CD4-positive, alpha-beta T cell (primary cell): ENCODE measurements at regions not wholly inside any gene's neighbourhood (a gene's known extent, or its start where the extent isn't known, plus 50 kb on each side); places are given as distances from the start of the nearest gene placed in this dataset.

Experiments
- ATAC-seq: fragments of 200-7000 bp; cut with Tn5 transposase; one replicate; pipeline ENCODE4 v1.10.0; 2022; ENCODE audit warnings: mild to moderate bottlenecking; ENCODE audit not compliant: poor library complexity
- CTCF ChIA-PET: fragments of 350-600 bp; sonication (Branson Sonifier 250); formaldehyde crosslinking; loops from one replicate; lab custom pipeline; 2021; ENCODE audit warnings: antibody characterized with exemption, inconsistent platforms; lab: Charles Lee
- POLR2A ChIA-PET: fragments of 350-600 bp; sonication (Branson Sonifier 250); formaldehyde crosslinking; loops from one replicate; lab custom pipeline; 2021; ENCODE audit warnings: antibody characterized with exemption, inconsistent platforms; lab: Charles Lee
- DNase-seq, 14 experiments: peaks; one replicate each; pipeline ENCODE4 v3.0.0-alpha.2; 2013 to 2020; ENCODE audit warnings: mixed read lengths in 2 of 14
- H3K27ac ChIP-seq, 2 donors: one replicate each; pipeline versions ENCODE4 v1.5.1 to v1.7.0; 2013; ENCODE audit warnings: low read length in 2 of 2, low read depth in 1 of 2, mild to moderate bottlenecking in 1 of 2
- H3K27me3 ChIP-seq, 2 experiments: 1 replicate in 1 of 2; 2 replicates in 1 of 2; pipeline versions ENCODE4 v1.6.1 to v1.7.0; 2013; ENCODE audit warnings: low read length in 2 of 2, control low read depth in 1 of 2, mild to moderate bottlenecking in 1 of 2, moderate library complexity in 1 of 2; ENCODE audit not compliant: insufficient read depth in 2 of 2, control insufficient read depth in 1 of 2
- H3K36me3 ChIP-seq: one replicate; pipeline ENCODE4 v1.6.1; 2013; ENCODE audit warnings: low read length, control low read depth; ENCODE audit not compliant: insufficient read depth
- H3K4me1 ChIP-seq: one replicate; pipeline ENCODE4 v1.6.1; 2013; ENCODE audit warnings: low read length, control low read depth; ENCODE audit not compliant: insufficient read depth
- H3K4me3 ChIP-seq: one replicate; pipeline ENCODE4 v1.5.1; 2013; ENCODE audit warnings: mild to moderate bottlenecking, low read length, moderate library complexity
- H3K9me3 ChIP-seq, 2 experiments: 1 replicate in 1 of 2; 2 replicates in 1 of 2; pipeline versions ENCODE4 v1.6.1 to v1.7.0; 2013; ENCODE audit warnings: low read length in 2 of 2, mild to moderate bottlenecking in 2 of 2, control low read depth in 1 of 2, moderate library complexity in 1 of 2; ENCODE audit not compliant: control insufficient read depth in 1 of 2, insufficient read depth in 1 of 2
- H3K27ac Mint-ChIP-seq: one replicate; pipeline ENCODE4 v1.8.0; 2020; ENCODE audit warnings: mixed read lengths
- H3K27me3 Mint-ChIP-seq: one replicate; pipeline ENCODE4 v1.8.0; 2021; ENCODE audit warnings: mixed read lengths
- H3K36me3 Mint-ChIP-seq: one replicate; pipeline ENCODE4 v1.8.0; 2021; ENCODE audit warnings: low read depth, mixed read lengths
- H3K4me1 Mint-ChIP-seq: one replicate; pipeline ENCODE4 v1.8.0; 2021; ENCODE audit warnings: low read depth, mixed read lengths
- H3K4me3 Mint-ChIP-seq: one replicate; pipeline ENCODE4 v1.8.0; 2020; ENCODE audit warnings: mild to moderate bottlenecking, mixed read lengths
- H3K9me3 Mint-ChIP-seq: one replicate; pipeline ENCODE4 v1.8.0; 2020; ENCODE audit warnings: mixed read lengths
- CTCF ChIP-seq: fragments of 200-600 bp; IDR thresholded peaks from one replicate; pipeline ENCODE4 v1.8.0; 2022; ENCODE audit warnings: antibody characterized with exemption, mild to moderate bottlenecking
- intact Hi-C, 2 experiments: fragments of 100-400 bp; cut with DNase I in 1 of 2; cut with micrococcal nuclease in 1 of 2; formaldehyde crosslinking; loops; one replicate each; pipeline versions ENCODE4 v1.15.1 to v1.9.0; 2023 to 2025; cut with DNase I, micrococcal nuclease

- no peak overlapping the region for H3K27ac ChIP-seq
- DNase-seq = no peak
- Mint-ChIP-seq H3K36me3 (no peaks in the 10 kb centered on the region), H3K27me3 (no peaks in the 10 kb centered on the region), H3K9me3 (no peaks in the 10 kb centered on the region), H3K4me3 (no peak overlapping the region), H3K27ac (no peak overlapping the region), H3K4me1 (no peaks in the 10 kb centered on the region)
- ATAC-seq = no peak
- no peaks in the 10 kb centered on the region for H3K9me3 ChIP-seq
- ChIA-PET POLR2A (interaction anchor here (1.0 kb wide), 1 partner anchor 18 kb away, joined by 4 read pairs; no protein-coding TSS in a partner anchor), CTCF (no interaction called here)
- no peaks in the 10 kb centered on the region for H3K27me3 ChIP-seq
- TF ChIP-seq CTCF = no peak
- no peaks in the 10 kb centered on the region for H3K36me3 ChIP-seq
- no peak overlapping the region for H3K4me3 ChIP-seq
- no peaks in the 10 kb centered on the region for H3K4me1 ChIP-seq
- intact Hi-C loops = no loop called here
These were observed 260.8 kb downstream of the BCOR start for GRCh38 chrX:39836802-39837420.

- H3K27me3 Mint-ChIP-seq = no peaks in the 10 kb centered on the region
- Histone ChIP-seq H3K4me1 (no peaks in the 10 kb centered on the region), H3K27ac (no peak overlapping the region), H3K9me3 (no peaks in the 10 kb centered on the region), H3K27me3 (no peaks in the 10 kb centered on the region), H3K36me3 (no peaks in the 10 kb centered on the region), H3K4me3 (no peak overlapping the region)
- no peak overlapping the region for H3K4me3 Mint-ChIP-seq
- no peak overlapping the region for H3K27ac Mint-ChIP-seq
- intact Hi-C loops = no loop called here
- ATAC-seq (no peak), DNase-seq (no peak)
- ChIA-PET POLR2A (no interaction called here), CTCF (no interaction called here)
- H3K9me3 Mint-ChIP-seq = no peaks in the 10 kb centered on the region
- no peaks in the 10 kb centered on the region for H3K36me3 Mint-ChIP-seq
- no peaks in the 10 kb centered on the region for H3K4me1 Mint-ChIP-seq
- TF ChIP-seq CTCF = no peak
These were observed 260.1 kb downstream of the BCOR start for GRCh38 chrX:39837688-39838087.

GRCh38 chrX:39839371-39839770, 258.4 kb downstream of the BCOR start:
- CTCF ChIA-PET = no interaction called here
- intact Hi-C loops = no loop called here
- H3K36me3 Mint-ChIP-seq = no peaks in the 10 kb centered on the region
- no peak for TF ChIP-seq CTCF
- no peak overlapping the region for H3K27ac Mint-ChIP-seq
- Histone ChIP-seq H3K4me1 (no peaks in the 10 kb centered on the region), H3K36me3 (no peaks in the 10 kb centered on the region), H3K9me3 (no peaks in the 10 kb centered on the region), H3K27ac (no peak overlapping the region), H3K27me3 (no peaks in the 10 kb centered on the region), H3K4me3 (no peak overlapping the region)
- H3K9me3 Mint-ChIP-seq = no peaks in the 10 kb centered on the region
- no peak overlapping the region for H3K4me3 Mint-ChIP-seq
- no peaks in the 10 kb centered on the region for H3K27me3 Mint-ChIP-seq
- ATAC-seq (no peak), DNase-seq (no peak)
- POLR2A ChIA-PET = no interaction called here
- H3K4me1 Mint-ChIP-seq = no peaks in the 10 kb centered on the region
